ENCODE measurements at regions not wholly inside any gene's neighbourhood (a gene's known extent, or its start where the extent isn't known, plus 50 kb on each side); places are given as distances from the start of the nearest gene placed in this dataset.

GRCh38 chr3:187973977-187974870 lies 179.7 kb upstream of the LPP start:
- Histone ChIP-seq H3K36me3 (ENCODE audit: control insufficient read depth, insufficient read depth, low read length) (no peaks in the 10 kb centered on the region), H3K4me3 (ENCODE audit: extremely low read depth, insufficient read depth, low read length, poor library complexity, severe bottlenecking) (no peak overlapping the region), H3K4me1 (ENCODE audit: control insufficient read depth, insufficient read depth, low read length, poor library complexity, severe bottlenecking) (peaks cover 4% of the 10 kb centered on the region), H3K27ac (ENCODE audit: low read depth, low read length, severe bottlenecking) (no peak overlapping the region), H3K9me3 (ENCODE audit: control insufficient read depth, low read length) (no peaks in the 10 kb centered on the region)
- WGBS, 2 experiments (ENCODE audit: insufficient coverage in 2 of 2), result 92 to 94% methylated on average over 3 to 4 of the region's 9 CpGs

DNA sequence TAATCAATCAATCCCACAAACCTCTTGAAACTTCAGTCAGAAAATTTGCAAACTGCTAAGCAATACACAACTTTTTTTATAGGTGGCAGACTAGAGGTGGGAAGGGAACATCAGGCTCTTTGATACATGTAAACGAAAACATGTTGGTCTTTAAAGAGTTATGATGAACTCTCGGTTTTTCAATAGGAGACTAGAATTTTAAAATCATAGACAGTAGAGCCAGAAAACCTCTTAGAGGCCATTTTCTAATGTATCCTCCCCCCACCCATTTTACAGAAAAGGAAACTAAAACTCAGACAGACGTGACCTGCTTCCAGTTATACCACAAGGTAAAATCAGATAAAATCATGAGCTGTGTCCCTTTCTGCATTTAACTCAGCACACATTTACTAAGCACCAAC lies 179.1 kb upstream of the LPP start:
- 60 to 100% methylated on average over 1 of the region's 3 CpGs for WGBS, 2 experiments (ENCODE audit: insufficient coverage in 2 of 2)
- Histone ChIP-seq H3K36me3 (ENCODE audit: control insufficient read depth, insufficient read depth, low read length) (no peaks in the 10 kb centered on the region), H3K9me3 (ENCODE audit: control insufficient read depth, low read length) (no peaks in the 10 kb centered on the region), H3K4me1 (ENCODE audit: control insufficient read depth, insufficient read depth, low read length, poor library complexity, severe bottlenecking) (peaks cover 4% of the 10 kb centered on the region), H3K4me3 (ENCODE audit: extremely low read depth, insufficient read depth, low read length, poor library complexity, severe bottlenecking) (no peak overlapping the region), H3K27ac (ENCODE audit: low read depth, low read length, severe bottlenecking) (no peak overlapping the region)

DNA sequence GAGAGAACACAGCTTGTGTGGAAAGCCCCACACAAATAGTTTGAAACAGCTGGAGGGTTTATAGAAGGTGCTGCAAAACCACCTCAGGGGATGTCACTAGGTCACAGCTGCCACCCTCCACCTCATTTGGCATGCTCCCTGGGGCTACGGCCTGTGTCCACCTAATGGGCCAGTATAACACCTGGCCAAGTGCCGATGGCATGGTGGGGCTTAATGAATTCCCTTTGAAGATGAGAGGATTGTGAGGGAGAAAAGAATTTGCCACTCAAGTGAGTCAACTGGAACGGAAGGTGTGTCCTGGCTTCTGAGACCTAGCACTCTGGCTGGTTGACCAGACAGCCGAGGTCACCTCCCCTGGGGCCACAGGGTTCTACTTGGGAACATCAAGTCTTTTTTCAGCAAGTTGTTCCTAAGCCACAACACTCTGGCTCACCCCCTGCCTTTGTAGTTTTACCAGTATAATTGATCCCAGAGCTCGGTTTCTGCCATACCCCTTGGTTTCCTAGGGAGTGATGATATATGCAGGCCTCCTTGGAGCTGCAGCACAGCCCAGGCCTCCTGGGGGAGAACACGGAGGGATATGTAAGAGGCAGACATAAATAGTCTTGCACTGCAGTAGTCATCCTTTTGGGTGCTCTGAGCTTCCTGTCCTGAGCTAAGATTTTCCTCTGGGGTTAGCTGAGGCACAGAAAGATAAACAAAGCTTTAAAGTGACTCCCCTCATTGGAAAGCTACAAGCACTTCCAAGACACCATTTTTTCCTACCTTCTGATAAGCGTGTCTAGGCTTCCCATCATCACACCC lies 178.2 kb upstream of the LPP start:
- H3K36me3 ChIP-seq (ENCODE audit: control insufficient read depth, insufficient read depth, low read length), result no peaks in the 10 kb centered on the region
- no peaks in the 10 kb centered on the region for H3K9me3 ChIP-seq (ENCODE audit: control insufficient read depth, low read length)
- 77 to 81% methylated on average over 5 of the region's 7 CpGs for WGBS, 2 experiments (ENCODE audit: insufficient coverage in 2 of 2)
- H3K4me3 ChIP-seq (ENCODE audit: extremely low read depth, insufficient read depth, low read length, poor library complexity, severe bottlenecking), result no peak overlapping the region
- no peak overlapping the region for H3K27ac ChIP-seq (ENCODE audit: low read depth, low read length, severe bottlenecking)
- peaks cover 4% of the 10 kb centered on the region for H3K4me1 ChIP-seq (ENCODE audit: control insufficient read depth, insufficient read depth, low read length, poor library complexity, severe bottlenecking)

DNA sequence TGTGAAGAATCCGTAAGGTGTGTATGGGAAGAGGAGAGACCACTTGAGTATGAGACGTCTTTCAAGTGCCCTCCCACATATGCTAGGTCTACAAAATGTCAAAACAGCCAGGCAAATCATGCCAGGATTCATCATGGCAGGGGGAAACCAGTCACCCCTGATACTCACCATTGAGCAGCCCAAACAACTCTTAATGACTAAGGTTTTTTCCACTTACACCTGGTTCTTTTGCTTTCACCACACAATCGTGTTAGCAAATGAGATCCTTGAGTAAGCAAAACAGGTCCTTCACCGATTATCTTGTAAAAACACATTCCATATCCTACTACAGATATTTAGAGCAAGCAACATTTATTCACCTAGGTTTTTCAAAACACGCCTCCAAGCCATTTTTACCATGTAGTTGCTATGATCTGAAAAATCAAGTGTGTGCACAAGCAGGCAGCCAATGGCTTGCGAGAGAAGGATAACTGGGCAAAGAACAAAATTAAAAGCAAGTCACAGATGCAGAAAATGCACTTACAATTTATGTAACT lies 177.5 kb upstream of the LPP start:
- no peak overlapping the region for H3K4me3 ChIP-seq (ENCODE audit: extremely low read depth, insufficient read depth, low read length, poor library complexity, severe bottlenecking)
- 94 to 96% methylated on average over 4 of the region's 6 CpGs for WGBS, 2 experiments (ENCODE audit: insufficient coverage in 2 of 2)
- H3K27ac ChIP-seq (ENCODE audit: low read depth, low read length, severe bottlenecking), result no peak overlapping the region
- no peaks in the 10 kb centered on the region for H3K9me3 ChIP-seq (ENCODE audit: control insufficient read depth, low read length)
- H3K36me3 ChIP-seq (ENCODE audit: control insufficient read depth, insufficient read depth, low read length), result no peaks in the 10 kb centered on the region
- H3K4me1 ChIP-seq (ENCODE audit: control insufficient read depth, insufficient read depth, low read length, poor library complexity, severe bottlenecking), result peaks cover 4% of the 10 kb centered on the region

DNA sequence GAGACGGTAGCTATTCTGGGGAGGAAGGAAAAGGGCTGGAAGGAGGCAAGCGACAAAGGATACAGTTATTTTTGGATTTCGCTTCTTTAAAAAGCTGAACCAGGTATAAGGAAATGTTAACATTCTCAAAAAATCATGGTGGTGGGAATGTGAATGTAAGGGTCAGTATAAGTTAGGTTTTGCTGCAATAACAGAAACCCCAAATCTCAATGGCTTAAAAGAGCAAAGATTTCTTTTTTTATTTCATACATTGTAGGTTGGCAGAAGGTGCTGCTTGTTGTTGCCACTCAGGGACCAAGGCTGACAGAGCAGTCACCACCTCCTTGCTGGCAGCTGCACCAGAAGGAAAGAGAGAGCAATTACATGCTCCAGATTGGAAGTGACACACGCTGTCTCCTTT lies 176.3 kb upstream of the LPP start:
- H3K27ac ChIP-seq (ENCODE audit: low read depth, low read length, severe bottlenecking), result no peak overlapping the region
- no peaks in the 10 kb centered on the region for H3K9me3 ChIP-seq (ENCODE audit: control insufficient read depth, low read length)
- H3K4me3 ChIP-seq (ENCODE audit: extremely low read depth, insufficient read depth, low read length, poor library complexity, severe bottlenecking), result no peak overlapping the region
- 88 to 89% methylated on average over 4 of the region's 4 CpGs for WGBS, 2 experiments (ENCODE audit: insufficient coverage in 2 of 2)
- H3K36me3 ChIP-seq (ENCODE audit: control insufficient read depth, insufficient read depth, low read length), result no peaks in the 10 kb centered on the region
- peaks cover 4% of the 10 kb centered on the region for H3K4me1 ChIP-seq (ENCODE audit: control insufficient read depth, insufficient read depth, low read length, poor library complexity, severe bottlenecking)

DNA sequence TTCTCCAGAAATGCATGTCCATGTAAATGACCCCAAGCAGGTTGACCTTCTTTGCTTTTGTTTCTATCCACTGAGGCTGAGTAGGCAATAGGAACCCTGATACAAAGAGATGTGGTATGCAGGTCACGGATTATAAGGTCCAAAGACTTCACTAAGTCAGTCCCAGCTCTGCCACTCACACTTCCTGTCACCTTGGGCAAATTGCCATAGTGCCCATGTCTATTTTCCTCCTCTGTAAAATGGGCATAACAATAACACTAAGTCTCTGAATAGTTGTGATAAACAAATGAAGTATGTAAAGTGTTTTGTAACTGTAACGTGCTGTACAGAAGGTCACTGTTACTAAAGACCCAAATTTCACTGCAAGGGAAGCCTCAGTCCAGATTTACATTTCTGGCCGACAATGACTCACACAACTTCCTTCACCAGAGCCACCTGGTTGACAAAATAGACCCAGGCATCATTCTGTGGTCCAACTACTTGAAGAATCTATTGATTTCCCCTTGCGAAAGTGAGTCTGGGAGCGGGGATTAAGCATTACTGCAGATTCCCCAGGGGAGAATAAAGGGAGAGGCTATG lies 175.4 kb upstream of the LPP start:
- H3K27ac ChIP-seq (ENCODE audit: low read depth, low read length, severe bottlenecking), result no peak overlapping the region
- no peaks in the 10 kb centered on the region for H3K36me3 ChIP-seq (ENCODE audit: control insufficient read depth, insufficient read depth, low read length)
- H3K9me3 ChIP-seq (ENCODE audit: control insufficient read depth, low read length), result no peaks in the 10 kb centered on the region
- 87 to 90% methylated on average over 2 to 5 of the region's 5 CpGs for WGBS, 2 experiments (ENCODE audit: insufficient coverage in 2 of 2)
- no peak overlapping the region for H3K4me3 ChIP-seq (ENCODE audit: extremely low read depth, insufficient read depth, low read length, poor library complexity, severe bottlenecking)
- H3K4me1 ChIP-seq (ENCODE audit: control insufficient read depth, insufficient read depth, low read length, poor library complexity, severe bottlenecking), result peaks cover 4% of the 10 kb centered on the region

- WGBS, 2 experiments (ENCODE audit: insufficient coverage in 2 of 2), result 95 to 100% methylated on average over 2 of the region's 2 CpGs
- Histone ChIP-seq H3K4me3 (ENCODE audit: extremely low read depth, insufficient read depth, low read length, poor library complexity, severe bottlenecking) (no peak overlapping the region), H3K9me3 (ENCODE audit: control insufficient read depth, low read length) (no peaks in the 10 kb centered on the region), H3K4me1 (ENCODE audit: control insufficient read depth, insufficient read depth, low read length, poor library complexity, severe bottlenecking) (peaks cover 4% of the 10 kb centered on the region), H3K27ac (ENCODE audit: low read depth, low read length, severe bottlenecking) (no peak overlapping the region), H3K36me3 (ENCODE audit: control insufficient read depth, insufficient read depth, low read length) (no peaks in the 10 kb centered on the region)
Observed at GRCh38 chr3:187979564-187979963, 174.4 kb upstream of the LPP start.

DNA sequence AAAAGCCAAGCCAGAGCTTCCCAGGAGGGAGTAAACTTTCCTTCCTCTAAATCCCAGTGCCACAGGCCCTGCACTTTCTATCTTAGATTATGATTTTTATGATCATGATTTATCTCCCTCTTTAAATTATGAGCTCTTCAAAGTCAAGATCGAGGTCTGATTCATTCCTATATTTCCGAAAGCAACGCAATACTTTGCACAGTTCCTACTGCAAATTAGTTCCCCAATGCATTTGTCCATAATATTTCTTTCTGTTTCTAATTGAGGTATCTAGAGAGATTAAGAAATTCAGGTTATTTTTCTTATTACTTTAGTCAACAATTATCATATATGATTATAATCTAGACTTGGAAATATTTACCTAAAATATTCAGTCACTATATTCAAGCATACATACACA lies 173.1 kb upstream of the LPP start:
- WGBS, 2 experiments (ENCODE audit: insufficient coverage in 2 of 2), result no CpG with 5 or more reads among the region's 3 CpGs
- no peak overlapping the region for H3K27ac ChIP-seq (ENCODE audit: low read depth, low read length, severe bottlenecking)
- peaks cover 10% of the 10 kb centered on the region for H3K4me1 ChIP-seq (ENCODE audit: control insufficient read depth, insufficient read depth, low read length, poor library complexity, severe bottlenecking)

GRCh38 chr3:187982142-187982541 lies 171.8 kb upstream of the LPP start:
- Histone ChIP-seq H3K4me3 (ENCODE audit: extremely low read depth, insufficient read depth, low read length, poor library complexity, severe bottlenecking) (no peak overlapping the region), H3K9me3 (ENCODE audit: control insufficient read depth, low read length) (no peaks in the 10 kb centered on the region), H3K36me3 (ENCODE audit: control insufficient read depth, insufficient read depth, low read length) (no peaks in the 10 kb centered on the region), H3K27ac (ENCODE audit: low read depth, low read length, severe bottlenecking) (no peak overlapping the region), H3K4me1 (ENCODE audit: control insufficient read depth, insufficient read depth, low read length, poor library complexity, severe bottlenecking) (peaks cover 17% of the 10 kb centered on the region)
- 72 to 93% methylated on average over 2 of the region's 3 CpGs for WGBS, 2 experiments (ENCODE audit: insufficient coverage in 2 of 2)

More for the DNA sequence above, 173.1 kb upstream of the LPP start:
- Histone ChIP-seq H3K9me3 (ENCODE audit: control insufficient read depth, low read length) (no peaks in the 10 kb centered on the region), H3K36me3 (ENCODE audit: control insufficient read depth, insufficient read depth, low read length) (no peaks in the 10 kb centered on the region), H3K4me3 (ENCODE audit: extremely low read depth, insufficient read depth, low read length, poor library complexity, severe bottlenecking) (no peak overlapping the region)

DNA sequence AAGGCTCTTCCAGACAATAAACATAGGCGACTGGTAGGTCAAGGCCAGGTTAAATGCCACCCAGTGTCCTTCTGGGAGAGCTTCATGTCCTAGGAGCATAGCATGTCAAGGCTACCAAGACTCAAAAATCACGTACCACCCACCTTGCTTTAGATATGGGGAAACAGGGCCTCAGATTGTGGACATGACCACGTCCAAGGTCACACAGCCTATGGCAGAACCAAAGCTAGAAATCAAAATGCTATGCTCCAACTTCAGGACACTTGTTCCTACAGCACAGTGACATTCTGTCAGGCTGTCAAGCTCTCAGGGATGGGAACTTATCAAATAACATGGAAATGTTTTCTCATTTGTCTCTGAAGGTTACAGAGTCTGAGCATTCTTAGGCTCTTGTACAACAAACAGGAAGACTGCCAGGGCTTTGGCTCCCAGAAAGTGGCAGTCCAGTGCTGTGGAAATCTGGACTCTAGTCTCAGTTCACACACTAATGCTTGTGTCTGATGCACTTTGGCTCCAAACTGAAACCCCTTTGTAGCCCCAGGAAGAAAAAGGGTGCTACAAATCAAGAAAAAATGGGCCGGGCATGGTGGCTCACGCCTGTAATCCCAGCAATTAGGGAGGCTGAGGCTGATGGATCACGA lies 170.4 kb upstream of the LPP start:
- H3K27ac ChIP-seq (ENCODE audit: low read depth, low read length, severe bottlenecking), result no peak overlapping the region
- H3K36me3 ChIP-seq (ENCODE audit: control insufficient read depth, insufficient read depth, low read length), result no peaks in the 10 kb centered on the region
- no peaks in the 10 kb centered on the region for H3K9me3 ChIP-seq (ENCODE audit: control insufficient read depth, low read length)
- peaks cover 19% of the 10 kb centered on the region for H3K4me1 ChIP-seq (ENCODE audit: control insufficient read depth, insufficient read depth, low read length, poor library complexity, severe bottlenecking)
- 93 to 94% methylated on average over 4 to 5 of the region's 6 CpGs for WGBS, 2 experiments (ENCODE audit: insufficient coverage in 2 of 2)
- no peak overlapping the region for H3K4me3 ChIP-seq (ENCODE audit: extremely low read depth, insufficient read depth, low read length, poor library complexity, severe bottlenecking)
